ENCODE measurements at regions not wholly inside any gene's neighbourhood (a gene's known extent, or its start where the extent isn't known, plus 50 kb on each side); places are given as distances from the start of the nearest gene placed in this dataset.
"Not testable (repeated sequence)": the region's sequence is repeated elsewhere in the genome, so short reads cannot be mapped to it uniquely, and the experiment has no call there.

DNA sequence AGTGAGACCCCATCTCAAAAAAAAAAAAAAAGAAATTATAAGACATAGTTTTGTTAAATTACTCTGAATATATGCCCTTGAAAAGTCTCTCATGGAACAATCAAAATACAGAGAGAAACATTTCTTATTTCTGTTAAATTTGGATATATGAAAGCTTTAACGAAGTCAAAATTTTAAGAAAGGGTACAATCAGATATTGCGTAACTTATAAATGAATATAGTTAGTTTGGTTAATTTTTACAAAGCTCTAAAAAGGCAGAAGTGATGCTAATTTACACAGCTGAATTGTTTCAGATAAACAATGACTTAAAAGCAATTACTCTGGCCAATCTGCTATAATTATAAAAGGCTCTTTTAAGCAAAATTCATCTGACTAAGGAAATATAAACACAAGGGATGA, 611.6 kb upstream of the CCDC179 start:
- Histone ChIP-seq H3K36me3 (ENCODE audit: control insufficient read depth, insufficient read depth, low read length) (no peaks in the 10 kb centered on the region), H3K27me3 (ENCODE audit: control insufficient read depth, insufficient read depth, low read length) (no peaks in the 10 kb centered on the region), H3K9me3 (ENCODE audit: control insufficient read depth, insufficient read depth, low read depth, low read length) (no peaks in the 10 kb centered on the region), H3K27ac (ENCODE audit: low read depth, low read length) (no peak overlapping the region), H3K4me3 (ENCODE audit: low read depth, low read length) (no peak overlapping the region), H3K9ac (ENCODE audit: low read length) (no peak overlapping the region), H3K4me1 (ENCODE audit: control insufficient read depth, insufficient read depth, low read length) (no peaks in the 10 kb centered on the region)

DNA sequence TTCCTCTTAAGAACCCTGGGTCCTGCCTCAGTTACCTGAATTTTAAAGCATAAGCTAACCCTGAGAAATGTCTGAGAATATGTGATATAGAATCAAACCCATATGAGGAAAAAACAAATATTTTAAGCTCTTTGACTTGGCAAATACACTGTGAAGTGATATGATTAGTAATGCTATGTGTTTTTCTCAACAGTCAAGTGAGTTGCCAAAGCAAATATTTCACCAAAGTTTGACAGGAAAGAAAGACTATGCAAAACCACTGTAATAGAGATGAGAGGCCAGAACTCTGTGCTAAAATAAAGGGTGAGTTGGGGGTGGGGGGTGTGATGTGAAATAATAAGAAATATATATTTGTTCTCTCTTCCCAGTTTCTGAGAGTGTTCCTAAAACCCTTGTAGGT, 613.5 kb upstream of the CCDC179 start:
- H3K4me1 ChIP-seq (ENCODE audit: control insufficient read depth, insufficient read depth, low read length), result no peaks in the 10 kb centered on the region
- H3K9me3 ChIP-seq (ENCODE audit: control insufficient read depth, insufficient read depth, low read depth, low read length), result no peaks in the 10 kb centered on the region
- H3K9ac ChIP-seq (ENCODE audit: low read length), result no peak overlapping the region
- no peak overlapping the region for H3K4me3 ChIP-seq (ENCODE audit: low read depth, low read length)
- no peaks in the 10 kb centered on the region for H3K27me3 ChIP-seq (ENCODE audit: control insufficient read depth, insufficient read depth, low read length)
- no peaks in the 10 kb centered on the region for H3K36me3 ChIP-seq (ENCODE audit: control insufficient read depth, insufficient read depth, low read length)
- no peak overlapping the region for H3K27ac ChIP-seq (ENCODE audit: low read depth, low read length)

DNA sequence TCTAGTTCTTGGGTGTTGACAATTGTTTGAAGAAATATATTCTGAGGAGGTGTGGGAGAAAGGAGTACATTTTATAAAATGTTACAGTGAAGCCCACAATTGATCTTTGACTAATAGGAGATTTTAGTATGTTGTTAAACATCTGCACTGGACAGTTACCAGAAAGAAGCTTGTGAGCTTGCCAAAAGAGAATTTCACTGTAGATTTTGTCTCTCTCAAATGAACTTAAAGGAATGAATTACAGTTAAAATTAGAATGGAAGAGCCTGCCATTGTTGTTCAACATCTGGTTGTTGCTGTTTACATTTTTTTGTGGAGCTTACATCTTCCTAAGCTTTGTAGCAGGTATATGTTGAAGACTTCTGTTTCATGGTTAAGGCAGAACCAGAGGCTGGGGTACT, 620.5 kb upstream of the CCDC179 start:
- Histone ChIP-seq H3K27ac (ENCODE audit: low read depth, low read length) (no peak overlapping the region), H3K36me3 (ENCODE audit: control insufficient read depth, insufficient read depth, low read length) (no peaks in the 10 kb centered on the region), H3K4me1 (ENCODE audit: control insufficient read depth, insufficient read depth, low read length) (peaks cover 7% of the 10 kb centered on the region; the same call in 1 of the 2 replicates), H3K27me3 (ENCODE audit: control insufficient read depth, insufficient read depth, low read length) (no peaks in the 10 kb centered on the region), H3K4me3 (ENCODE audit: low read depth, low read length) (no peak overlapping the region), H3K9ac (ENCODE audit: low read length) (no peak overlapping the region), H3K9me3 (ENCODE audit: control insufficient read depth, insufficient read depth, low read depth, low read length) (no peaks in the 10 kb centered on the region)

DNA sequence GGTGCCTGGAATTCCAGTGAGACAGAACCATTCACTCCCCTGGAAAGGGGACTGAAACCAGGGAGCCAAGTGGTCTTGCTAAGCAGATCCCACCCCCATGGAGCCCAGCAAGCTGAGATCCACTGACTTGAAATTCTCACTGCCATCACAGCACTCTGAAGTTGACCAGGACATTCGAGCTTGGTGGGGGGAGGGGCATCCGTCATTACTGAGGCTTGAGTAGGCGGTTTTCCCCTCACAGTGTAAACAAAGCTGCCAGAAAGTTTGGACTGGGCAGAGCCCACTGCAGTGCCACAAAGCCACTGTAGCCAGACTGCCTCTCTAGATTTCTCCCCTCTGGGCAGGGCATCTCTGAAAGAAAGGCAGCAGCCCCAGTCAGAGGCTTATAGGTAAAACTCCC, 623.9 kb upstream of the CCDC179 start:
- H3K27me3 ChIP-seq (ENCODE audit: control insufficient read depth, insufficient read depth, low read length); H3K9me3 ChIP-seq (ENCODE audit: control insufficient read depth, insufficient read depth, low read depth, low read length); H3K27ac ChIP-seq (ENCODE audit: low read depth, low read length); H3K4me3 ChIP-seq (ENCODE audit: low read depth, low read length); H3K9ac ChIP-seq (ENCODE audit: low read length); H3K36me3 ChIP-seq (ENCODE audit: control insufficient read depth, insufficient read depth, low read length); H3K4me1 ChIP-seq (ENCODE audit: control insufficient read depth, insufficient read depth, low read length): not testable (repeated sequence)

DNA sequence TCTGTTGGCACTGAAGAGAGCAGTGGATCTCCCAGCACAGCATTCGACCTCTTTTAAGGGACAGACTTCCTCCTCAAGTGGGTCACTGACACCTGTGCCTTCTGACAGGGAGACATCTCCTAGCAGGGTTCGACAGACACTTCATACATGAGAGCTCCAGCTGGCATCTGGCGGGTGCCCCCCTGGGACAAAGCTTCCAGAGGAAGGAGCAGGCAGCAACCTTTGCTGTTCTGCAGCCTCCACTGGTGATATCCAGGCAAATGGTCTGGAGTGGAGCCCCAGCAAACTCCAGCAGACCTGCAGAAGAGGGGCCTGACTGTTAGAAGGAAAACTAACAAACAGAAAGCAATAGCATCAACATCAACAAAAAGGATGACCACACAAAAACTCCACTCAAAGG, 624.3 kb upstream of the CCDC179 start:
- H3K9ac ChIP-seq (ENCODE audit: low read length); H3K36me3 ChIP-seq (ENCODE audit: control insufficient read depth, insufficient read depth, low read length); H3K4me3 ChIP-seq (ENCODE audit: low read depth, low read length); H3K4me1 ChIP-seq (ENCODE audit: control insufficient read depth, insufficient read depth, low read length); H3K9me3 ChIP-seq (ENCODE audit: control insufficient read depth, insufficient read depth, low read depth, low read length); H3K27me3 ChIP-seq (ENCODE audit: control insufficient read depth, insufficient read depth, low read length); H3K27ac ChIP-seq (ENCODE audit: low read depth, low read length): not testable (repeated sequence)

DNA sequence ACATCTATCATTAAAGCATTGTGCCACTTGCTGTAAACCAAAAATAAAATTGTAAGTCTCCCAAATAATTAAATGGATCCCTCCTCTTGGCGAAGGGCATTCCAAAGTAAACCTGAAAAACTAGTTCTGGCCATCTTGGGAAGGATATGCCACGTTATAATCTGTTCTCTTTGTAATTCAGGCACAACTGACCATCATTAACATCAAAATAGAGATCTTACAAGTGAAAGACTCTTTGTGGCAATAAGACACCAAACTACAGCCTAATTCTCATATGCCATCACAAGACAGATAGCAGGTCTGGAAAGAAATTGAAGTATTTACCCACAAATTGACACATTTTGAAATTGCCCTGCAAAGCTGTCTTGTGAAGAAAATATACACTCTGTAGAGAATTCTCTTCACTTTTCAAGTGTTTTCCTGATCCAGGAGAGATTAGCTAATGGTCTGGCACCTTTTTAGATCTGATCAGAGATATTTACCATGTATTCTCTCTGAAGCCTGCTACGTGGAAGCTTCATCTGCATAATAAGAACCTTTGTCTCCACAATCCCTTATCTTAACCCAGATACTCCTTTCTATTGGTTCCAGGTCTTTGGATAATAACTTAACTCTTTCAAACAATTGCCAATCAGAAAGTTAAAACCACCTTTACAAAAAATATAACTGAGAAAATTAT, 630.4 kb upstream of the CCDC179 start:
- no peak overlapping the region for H3K9ac ChIP-seq (ENCODE audit: low read length)
- peaks cover 6% of the 10 kb centered on the region; the same call in 1 of the 2 replicates for H3K9me3 ChIP-seq (ENCODE audit: control insufficient read depth, insufficient read depth, low read depth, low read length)
- H3K4me3 ChIP-seq (ENCODE audit: low read depth, low read length), result no peak overlapping the region
- no peaks in the 10 kb centered on the region for H3K27me3 ChIP-seq (ENCODE audit: control insufficient read depth, insufficient read depth, low read length)
- H3K4me1 ChIP-seq (ENCODE audit: control insufficient read depth, insufficient read depth, low read length), result no peaks in the 10 kb centered on the region; the same call in 1 of the 2 replicates
- peak overlapping the region; percentile 60; the same call in 1 of the 2 replicates for H3K27ac ChIP-seq (ENCODE audit: low read depth, low read length)
- no peaks in the 10 kb centered on the region for H3K36me3 ChIP-seq (ENCODE audit: control insufficient read depth, insufficient read depth, low read length)

DNA sequence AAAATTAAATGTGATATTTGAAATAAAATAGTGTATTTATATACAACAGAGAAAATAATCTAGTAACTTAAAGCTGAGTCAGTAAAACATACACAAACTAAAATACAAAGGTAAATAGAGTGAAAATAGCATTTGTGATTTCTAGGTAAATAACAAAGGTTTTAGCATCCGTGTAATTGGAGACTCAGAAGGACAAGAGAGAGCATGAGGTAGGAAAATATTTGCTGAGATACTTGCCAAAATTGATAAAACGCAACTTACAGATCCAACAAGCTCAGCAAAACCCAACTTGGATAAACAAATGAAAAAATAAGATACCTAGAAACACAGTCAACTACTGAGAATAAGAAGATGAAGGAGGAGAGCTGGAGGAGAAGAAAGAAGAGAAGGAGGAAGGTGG, 634.7 kb upstream of the CCDC179 start:
- no peak overlapping the region for H3K9ac ChIP-seq (ENCODE audit: low read length)
- H3K27ac ChIP-seq (ENCODE audit: low read depth, low read length), result no peak overlapping the region
- H3K4me1 ChIP-seq (ENCODE audit: control insufficient read depth, insufficient read depth, low read length), result peaks cover 5% of the 10 kb centered on the region; the same call in 1 of the 2 replicates
- no peak overlapping the region for H3K4me3 ChIP-seq (ENCODE audit: low read depth, low read length)
- no peaks in the 10 kb centered on the region for H3K36me3 ChIP-seq (ENCODE audit: control insufficient read depth, insufficient read depth, low read length)
- H3K27me3 ChIP-seq (ENCODE audit: control insufficient read depth, insufficient read depth, low read length), result no peaks in the 10 kb centered on the region
- peaks cover 4% of the 10 kb centered on the region; the same call in 1 of the 2 replicates for H3K9me3 ChIP-seq (ENCODE audit: control insufficient read depth, insufficient read depth, low read depth, low read length)

DNA sequence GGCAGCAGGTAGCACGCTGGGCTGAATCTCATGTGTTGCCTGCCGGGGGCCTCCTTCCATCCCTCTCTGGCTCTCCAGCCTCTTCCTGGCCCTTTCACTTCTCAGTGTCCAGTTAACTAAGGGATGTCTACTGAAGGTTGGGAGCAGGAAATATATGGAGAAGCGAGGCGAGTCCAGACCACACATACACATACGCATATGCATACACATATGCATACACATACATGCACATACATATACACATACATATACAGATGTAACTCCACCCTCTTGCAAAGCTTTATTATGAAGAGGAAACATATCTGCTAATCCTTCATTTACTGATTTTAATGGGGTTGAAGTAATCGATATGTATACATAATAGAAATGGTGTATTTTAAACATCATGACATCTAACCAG, 636.1 kb upstream of the CCDC179 start:
- H3K36me3 ChIP-seq (ENCODE audit: control insufficient read depth, insufficient read depth, low read length), result no peaks in the 10 kb centered on the region
- H3K9ac ChIP-seq (ENCODE audit: low read length), result no peak overlapping the region
- H3K4me1 ChIP-seq (ENCODE audit: control insufficient read depth, insufficient read depth, low read length), result peaks cover 5% of the 10 kb centered on the region; the same call in 1 of the 2 replicates
- peaks cover 3% of the 10 kb centered on the region; the same call in 1 of the 2 replicates for H3K9me3 ChIP-seq (ENCODE audit: control insufficient read depth, insufficient read depth, low read depth, low read length)
- no peak overlapping the region for H3K27ac ChIP-seq (ENCODE audit: low read depth, low read length)
- H3K4me3 ChIP-seq (ENCODE audit: low read depth, low read length), result no peak overlapping the region
- H3K27me3 ChIP-seq (ENCODE audit: control insufficient read depth, insufficient read depth, low read length), result no peaks in the 10 kb centered on the region

DNA sequence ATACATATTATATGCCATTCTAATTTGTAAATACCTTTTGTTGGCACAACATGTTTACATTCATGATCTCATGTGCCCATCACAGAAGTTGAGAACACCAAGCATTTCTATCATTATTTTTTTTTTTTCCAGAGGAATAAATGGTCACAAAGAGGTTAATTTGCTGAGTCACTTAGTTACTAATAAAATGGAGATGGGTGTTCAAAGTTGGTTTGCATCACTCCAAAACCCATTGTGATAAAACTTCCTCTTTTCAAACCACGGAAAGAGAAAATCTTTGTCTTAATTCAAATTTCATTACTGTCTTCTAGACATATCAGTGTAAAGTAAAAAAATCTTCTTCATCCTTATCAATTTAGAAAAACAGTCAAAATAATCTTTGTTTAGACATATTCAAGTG, 636.8 kb upstream of the CCDC179 start:
- Histone ChIP-seq H3K27ac (ENCODE audit: low read depth, low read length) (no peak overlapping the region), H3K4me3 (ENCODE audit: low read depth, low read length) (no peak overlapping the region), H3K9me3 (ENCODE audit: control insufficient read depth, insufficient read depth, low read depth, low read length) (no peaks in the 10 kb centered on the region), H3K36me3 (ENCODE audit: control insufficient read depth, insufficient read depth, low read length) (no peaks in the 10 kb centered on the region), H3K4me1 (ENCODE audit: control insufficient read depth, insufficient read depth, low read length) (peaks cover 5% of the 10 kb centered on the region; the same call in 1 of the 2 replicates), H3K9ac (ENCODE audit: low read length) (no peak overlapping the region), H3K27me3 (ENCODE audit: control insufficient read depth, insufficient read depth, low read length) (no peaks in the 10 kb centered on the region)

DNA sequence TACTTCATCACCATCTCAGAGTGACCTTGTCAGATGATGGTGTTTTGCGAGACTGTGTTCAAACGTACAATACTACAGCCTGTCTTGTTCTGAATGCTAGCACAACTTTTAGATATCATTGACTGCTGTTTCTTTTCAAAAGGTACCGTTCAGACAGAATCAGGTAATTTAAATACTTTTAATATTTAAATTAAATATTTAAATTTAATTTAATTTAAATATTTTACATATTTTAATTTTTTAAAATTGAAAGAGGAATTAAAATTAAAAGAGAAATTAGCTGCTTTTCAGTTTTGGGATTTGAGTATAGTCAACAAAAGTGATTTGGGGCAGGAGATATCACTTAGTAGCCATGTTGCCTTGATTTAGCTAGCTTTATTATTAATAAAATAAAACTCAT, 642.1 kb upstream of the CCDC179 start:
- no peak overlapping the region for H3K9ac ChIP-seq (ENCODE audit: low read length)
- peaks cover 5% of the 10 kb centered on the region; the same call in 1 of the 2 replicates for H3K4me1 ChIP-seq (ENCODE audit: control insufficient read depth, insufficient read depth, low read length)
- no peaks in the 10 kb centered on the region for H3K36me3 ChIP-seq (ENCODE audit: control insufficient read depth, insufficient read depth, low read length)
- no peaks in the 10 kb centered on the region for H3K27me3 ChIP-seq (ENCODE audit: control insufficient read depth, insufficient read depth, low read length)
- H3K9me3 ChIP-seq (ENCODE audit: control insufficient read depth, insufficient read depth, low read depth, low read length), result no peaks in the 10 kb centered on the region
- no peak overlapping the region for H3K27ac ChIP-seq (ENCODE audit: low read depth, low read length)
- no peak overlapping the region for H3K4me3 ChIP-seq (ENCODE audit: low read depth, low read length)

DNA sequence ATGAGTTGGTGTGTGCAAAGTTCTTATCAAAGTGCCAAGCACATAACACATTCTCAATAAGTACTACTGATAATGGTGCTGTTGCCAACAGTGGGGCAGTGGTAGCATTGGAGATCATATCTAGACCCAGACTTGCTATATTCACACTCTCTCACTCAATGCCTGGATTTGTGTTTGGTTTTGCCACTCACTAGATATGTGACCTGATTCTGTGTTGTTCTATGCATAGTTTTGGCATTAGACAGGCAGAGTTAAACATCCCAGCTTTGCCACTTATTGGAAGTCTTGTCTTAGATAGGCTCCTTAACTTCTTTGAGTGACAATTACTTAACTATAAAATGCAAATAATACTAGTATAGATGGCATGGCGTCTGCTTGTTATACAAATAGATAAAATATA, 642.6 kb upstream of the CCDC179 start:
- peaks cover 5% of the 10 kb centered on the region; the same call in 1 of the 2 replicates for H3K4me1 ChIP-seq (ENCODE audit: control insufficient read depth, insufficient read depth, low read length)

More for the DNA sequence above, 642.6 kb upstream of the CCDC179 start:
- H3K9ac ChIP-seq (ENCODE audit: low read length), result no peak overlapping the region
- no peak overlapping the region for H3K4me3 ChIP-seq (ENCODE audit: low read depth, low read length)
- no peaks in the 10 kb centered on the region for H3K27me3 ChIP-seq (ENCODE audit: control insufficient read depth, insufficient read depth, low read length)
- no peak overlapping the region for H3K27ac ChIP-seq (ENCODE audit: low read depth, low read length)
- H3K9me3 ChIP-seq (ENCODE audit: control insufficient read depth, insufficient read depth, low read depth, low read length), result no peaks in the 10 kb centered on the region
- H3K36me3 ChIP-seq (ENCODE audit: control insufficient read depth, insufficient read depth, low read length), result no peaks in the 10 kb centered on the region

Data from HUES6 (cell line).